HuH-7.5 (cell line): ENCODE measurements at regions not wholly inside any gene's neighbourhood (a gene's known extent, or its start where the extent isn't known, plus 50 kb on each side); places are given as distances from the start of the nearest gene placed in this dataset.
"Not testable (repeated sequence)": the region's sequence is repeated elsewhere in the genome, so short reads cannot be mapped to it uniquely, and the experiment has no call there.

Source experiments
- DNase-seq: peaks from one replicate; pipeline ENCODE4 v3.0.0; 2011; ENCODE audit warnings: low spot score

GRCh38 chr2:14072338-14072737 lies 560.2 kb upstream of the LRATD1 start:
- DNase-seq = no peak

GRCh38 chr2:14074691-14075090 lies 557.8 kb upstream of the LRATD1 start:
- no peak for DNase-seq

DNA sequence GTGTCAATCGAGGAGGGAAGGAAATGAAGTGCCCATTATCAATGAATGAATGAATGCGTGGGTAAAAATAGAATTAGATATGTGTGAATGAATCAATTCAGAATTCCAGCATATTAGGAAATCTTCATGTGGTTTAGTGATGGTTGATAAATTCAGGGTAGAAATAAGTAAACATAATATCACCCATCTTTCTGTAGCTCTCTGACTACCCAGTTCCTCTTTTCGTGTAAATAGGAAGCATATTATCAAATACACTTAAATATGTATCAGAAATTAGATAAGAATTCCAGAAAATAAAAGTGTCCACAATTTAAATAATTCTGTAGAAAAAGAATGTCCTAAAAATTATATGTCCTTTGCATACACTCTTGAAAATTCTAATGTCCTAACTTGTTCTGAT lies 552.9 kb upstream of the LRATD1 start:
- no peak for DNase-seq

- no peak for DNase-seq
Measured at GRCh38 chr2:14081521-14081920, 551.0 kb upstream of the LRATD1 start.

GRCh38 chr2:14082640-14083039 lies 549.9 kb upstream of the LRATD1 start:
- DNase-seq = no peak

GRCh38 chr2:14094592-14094991 lies 537.9 kb upstream of the LRATD1 start:
- DNase-seq = no peak

GRCh38 chr2:14099101-14099500 lies 533.4 kb upstream of the LRATD1 start:
- not testable (repeated sequence) for DNase-seq

DNA sequence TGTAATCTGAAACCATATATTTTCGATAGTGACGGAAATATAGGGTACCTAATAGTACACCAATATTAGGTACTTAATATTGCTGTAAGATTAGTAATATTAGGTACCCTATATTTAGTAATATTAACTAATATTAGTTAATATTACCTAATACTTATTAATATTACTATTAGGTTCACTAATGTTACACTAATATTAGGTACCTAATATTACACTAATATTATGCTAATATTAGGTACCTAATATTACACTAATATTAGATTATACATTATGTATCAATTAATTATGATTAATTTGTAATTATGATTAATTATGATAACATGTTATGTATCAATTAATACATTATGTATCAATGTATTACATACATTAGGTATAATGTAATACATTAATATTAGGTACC lies 518.2 kb upstream of the LRATD1 start:
- DNase-seq = no peak

DNA sequence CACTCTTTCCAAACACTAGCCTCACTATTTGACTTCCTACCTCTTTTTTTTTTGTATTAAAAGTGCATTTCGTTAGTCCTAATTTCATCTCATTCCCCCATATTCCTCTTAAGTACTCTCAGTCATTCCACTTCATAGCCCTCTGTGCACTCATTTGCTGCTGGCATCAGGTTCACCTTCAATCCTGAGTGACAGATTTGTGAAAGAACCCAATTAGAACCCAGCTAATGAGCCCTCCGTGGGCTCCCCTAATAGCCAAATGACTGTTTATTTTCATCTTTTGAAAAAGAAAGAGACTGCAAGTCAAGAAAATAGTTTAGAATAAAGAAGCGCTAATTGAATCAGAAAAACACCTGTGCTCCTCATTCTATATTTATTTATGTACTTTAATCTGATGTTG lies 512.1 kb upstream of the LRATD1 start:
- DNase-seq = no peak

DNA sequence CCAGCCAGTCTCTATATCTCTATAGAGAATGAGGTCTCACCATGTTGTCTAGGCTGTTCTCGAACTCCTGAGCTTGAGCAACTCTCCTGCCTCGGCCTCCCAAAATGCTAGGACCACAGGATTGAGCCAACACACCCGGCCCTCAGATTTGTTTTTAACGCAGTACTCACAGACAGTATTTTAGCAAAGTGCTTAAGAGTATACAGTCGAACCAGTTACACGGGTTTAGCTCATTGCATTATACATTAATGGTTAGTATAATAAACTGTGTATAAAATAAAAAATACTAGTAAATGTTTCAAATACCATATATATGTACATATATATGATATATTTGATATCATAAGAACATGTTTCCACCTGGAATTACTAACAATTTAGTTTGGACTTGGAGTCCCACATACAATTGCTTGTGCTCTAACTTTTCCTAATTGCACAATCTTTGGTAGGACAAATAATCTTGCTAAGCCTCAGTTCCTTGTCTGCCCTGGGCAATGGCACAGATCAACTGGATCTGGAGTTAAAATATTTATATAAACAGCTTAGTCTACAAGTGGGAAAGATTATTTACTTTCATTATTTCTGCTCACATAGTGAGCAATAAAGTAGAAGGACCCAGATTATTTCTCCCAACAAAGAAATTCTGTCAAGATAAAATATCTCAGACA lies 508.9 kb upstream of the LRATD1 start:
- DNase-seq = no peak

DNA sequence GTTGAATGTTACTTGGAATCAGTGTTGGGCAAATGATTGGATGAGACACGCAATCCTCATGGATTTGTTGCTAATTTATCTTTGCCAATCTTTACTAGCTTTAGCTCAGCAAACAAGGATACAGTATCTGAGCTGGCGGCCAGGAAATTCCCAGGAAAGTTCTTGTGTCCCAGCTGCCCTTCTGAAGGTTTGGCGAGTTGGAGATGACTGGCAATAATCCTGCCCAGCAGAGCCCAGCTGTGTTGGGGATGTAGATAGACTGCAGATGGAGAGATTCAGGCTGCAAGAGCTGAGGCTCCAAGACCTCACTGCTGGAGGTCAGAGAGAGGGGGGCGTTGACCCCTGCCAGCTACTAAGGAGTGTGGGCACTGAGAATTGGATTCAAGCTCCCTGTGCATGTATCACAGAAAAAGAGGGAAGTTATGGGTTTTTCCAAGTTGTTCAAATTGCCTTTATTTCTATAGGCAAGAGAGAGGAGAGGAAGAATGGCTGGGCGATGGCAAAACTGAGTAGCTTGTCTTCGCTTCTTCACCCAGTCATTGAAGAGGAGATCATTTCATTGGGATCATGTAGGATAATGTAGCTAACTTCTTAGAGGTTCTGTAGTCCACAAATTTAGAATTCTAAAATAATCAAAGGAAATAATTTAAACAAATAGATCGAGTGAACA lies 506.8 kb upstream of the LRATD1 start:
- DNase-seq = no peak

- no peak for DNase-seq
Measured at GRCh38 chr2:14126846-14127245, 505.7 kb upstream of the LRATD1 start.

- no peak for DNase-seq
Measured at GRCh38 chr2:14127765-14128164, 504.8 kb upstream of the LRATD1 start.

GRCh38 chr2:14132386-14132785 lies 500.1 kb upstream of the LRATD1 start:
- DNase-seq = no peak

DNA sequence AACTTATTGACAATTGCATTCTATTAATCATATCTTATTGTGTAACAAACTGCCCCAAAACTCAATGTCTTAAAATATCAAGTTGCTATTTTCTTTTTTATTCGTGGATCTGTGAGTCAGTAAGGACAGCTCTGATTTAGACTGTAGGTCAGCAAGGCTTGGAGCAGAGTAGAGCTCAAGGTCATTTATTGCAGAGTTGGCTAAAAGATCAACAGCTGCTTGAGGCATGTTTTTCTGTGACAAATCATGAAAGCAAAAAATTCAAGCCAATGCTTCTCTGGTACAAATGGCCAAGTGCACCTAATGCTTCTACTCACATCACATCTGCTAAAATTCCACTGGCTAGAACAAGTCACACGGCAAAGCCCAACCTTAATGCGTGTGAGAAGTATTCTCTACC lies 497.7 kb upstream of the LRATD1 start:
- DNase-seq = no peak

DNA sequence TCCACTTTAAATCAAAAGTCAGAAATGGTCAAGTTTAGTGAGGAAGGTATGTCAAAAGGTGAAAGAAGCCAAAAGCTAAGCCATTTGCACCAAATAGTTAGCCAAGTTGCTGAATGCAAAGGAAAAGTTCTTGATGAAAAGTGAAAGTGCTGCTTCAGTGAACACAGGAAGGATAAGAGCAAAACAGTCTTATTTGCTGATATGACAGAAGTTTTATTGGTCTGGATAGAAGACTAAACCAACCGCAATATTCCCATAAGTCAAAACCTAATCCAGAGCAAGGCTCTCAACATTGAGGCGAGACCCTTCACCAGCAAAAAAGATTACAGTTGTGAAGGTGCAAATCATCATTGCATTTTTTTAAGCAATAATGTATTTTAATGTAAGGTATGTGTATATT lies 496.5 kb upstream of the LRATD1 start:
- no peak for DNase-seq

DNA sequence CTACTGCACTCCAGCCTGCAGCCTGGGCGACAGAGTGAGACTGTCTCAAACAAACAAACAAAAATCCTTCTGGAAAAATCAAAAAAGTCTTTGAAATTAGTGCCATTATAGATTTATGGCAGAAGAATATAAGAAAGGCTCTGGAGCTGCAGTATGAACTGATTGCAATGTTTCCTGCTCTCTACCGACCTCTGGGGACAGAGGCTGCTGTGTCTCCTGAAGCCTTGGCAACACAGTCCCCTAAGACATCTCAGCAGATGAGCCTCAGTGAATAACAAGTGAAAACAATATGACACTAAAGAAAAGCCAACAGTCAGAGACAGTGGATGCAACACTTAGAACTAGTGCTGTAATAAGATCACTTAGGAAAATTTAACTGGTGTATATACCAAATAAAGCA lies 494.9 kb upstream of the LRATD1 start:
- DNase-seq = no peak

DNA sequence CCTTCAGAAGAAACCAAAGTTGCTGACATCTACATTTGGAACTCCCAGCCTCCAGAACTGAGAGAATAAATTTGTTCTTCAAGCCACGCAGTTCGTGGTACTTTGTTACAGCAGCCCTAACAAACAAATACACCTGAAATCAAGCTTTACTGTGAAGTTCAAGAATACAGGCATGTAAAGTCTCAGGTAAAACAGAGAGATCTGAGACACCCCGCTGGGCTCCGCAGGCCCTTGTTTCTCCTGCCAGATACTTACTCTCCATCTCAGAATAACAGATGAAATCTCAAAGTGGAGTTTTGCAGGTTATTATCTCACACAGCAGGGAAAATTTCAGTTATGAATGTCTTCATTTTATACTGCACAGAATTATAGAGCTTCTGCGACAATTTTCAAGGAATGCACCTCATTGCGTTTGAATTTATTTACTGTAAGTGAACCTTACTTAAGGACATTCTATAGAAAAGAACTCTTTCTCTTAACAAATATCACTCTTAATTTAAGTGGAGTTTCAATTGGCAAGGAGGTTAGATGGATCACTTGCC lies 492.4 kb upstream of the LRATD1 start:
- DNase-seq = no peak

- DNase-seq = no peak
Measured at GRCh38 chr2:14143435-14143834, 489.1 kb upstream of the LRATD1 start.

GRCh38 chr2:14148216-14148615 lies 484.3 kb upstream of the LRATD1 start:
- no peak for DNase-seq

DNA sequence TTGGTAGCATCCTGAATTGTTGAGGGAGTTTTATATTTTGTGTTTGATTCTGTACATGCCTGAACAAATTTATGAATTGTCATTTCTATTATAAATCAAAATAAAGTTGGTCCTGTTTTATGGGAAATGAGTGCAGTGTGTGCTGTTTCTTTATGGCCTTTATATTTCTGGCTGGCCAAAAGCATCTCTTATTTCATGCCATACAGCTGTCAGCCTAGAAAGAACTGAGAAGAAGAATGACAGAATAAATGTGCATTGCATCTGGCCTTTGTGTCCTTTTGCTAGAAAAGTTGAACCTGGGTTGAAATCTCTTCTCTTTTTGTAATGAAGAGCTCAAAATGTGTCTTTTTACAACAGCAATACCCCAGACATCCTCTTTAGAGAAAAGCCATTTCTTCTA lies 474.7 kb upstream of the LRATD1 start:
- DNase-seq = no peak

DNA sequence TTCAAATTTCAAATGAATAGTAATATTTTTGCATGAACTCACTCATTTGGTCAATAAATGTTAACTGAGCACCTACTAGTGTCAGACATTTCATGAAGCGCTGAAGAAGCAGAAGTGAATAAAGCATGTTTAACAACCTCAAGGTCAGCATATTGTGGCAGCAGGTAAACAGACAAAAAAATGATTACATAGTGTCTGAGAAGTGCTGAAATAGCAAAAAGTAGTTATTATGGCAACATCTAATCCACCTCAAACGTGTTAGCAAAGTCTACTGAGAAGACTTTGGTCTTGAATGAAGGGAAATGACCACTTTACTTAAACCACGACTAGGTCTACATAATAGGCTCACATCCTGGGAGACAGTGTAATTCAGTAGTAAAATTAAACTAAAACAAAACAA lies 452.2 kb upstream of the LRATD1 start:
- DNase-seq = no peak

GRCh38 chr2:14182227-14182946 lies 450.1 kb upstream of the LRATD1 start:
- DNase-seq = no peak
